Rectal smooth muscle tissue (tissue), 1 donor: ENCODE measurements at regions not wholly inside any gene's neighbourhood (a gene's known extent, or its start where the extent isn't known, plus 50 kb on each side); places are given as distances from the start of the nearest gene placed in this dataset.

ENCODE experiments used
- H3K27ac ChIP-seq: one replicate; pipeline ENCODE4 v1.7.0; 2013; ENCODE audit warnings: low read depth, low read length, inconsistent platforms
- H3K27me3 ChIP-seq: one replicate; pipeline ENCODE4 v1.7.0; 2013; ENCODE audit warnings: low read length; ENCODE audit not compliant: control insufficient read depth, insufficient read depth
- H3K36me3 ChIP-seq: one replicate; pipeline ENCODE4 v1.7.0; 2013; ENCODE audit warnings: low read length; ENCODE audit not compliant: control insufficient read depth, insufficient read depth
- H3K4me1 ChIP-seq: one replicate; pipeline ENCODE4 v1.7.0; 2013; ENCODE audit warnings: low read length; ENCODE audit not compliant: control insufficient read depth, insufficient read depth
- H3K4me3 ChIP-seq: one replicate; pipeline ENCODE4 v1.7.0; 2013; ENCODE audit warnings: low read length
- H3K9ac ChIP-seq: one replicate; pipeline ENCODE4 v1.7.0; 2013; ENCODE audit warnings: low read length

DNA sequence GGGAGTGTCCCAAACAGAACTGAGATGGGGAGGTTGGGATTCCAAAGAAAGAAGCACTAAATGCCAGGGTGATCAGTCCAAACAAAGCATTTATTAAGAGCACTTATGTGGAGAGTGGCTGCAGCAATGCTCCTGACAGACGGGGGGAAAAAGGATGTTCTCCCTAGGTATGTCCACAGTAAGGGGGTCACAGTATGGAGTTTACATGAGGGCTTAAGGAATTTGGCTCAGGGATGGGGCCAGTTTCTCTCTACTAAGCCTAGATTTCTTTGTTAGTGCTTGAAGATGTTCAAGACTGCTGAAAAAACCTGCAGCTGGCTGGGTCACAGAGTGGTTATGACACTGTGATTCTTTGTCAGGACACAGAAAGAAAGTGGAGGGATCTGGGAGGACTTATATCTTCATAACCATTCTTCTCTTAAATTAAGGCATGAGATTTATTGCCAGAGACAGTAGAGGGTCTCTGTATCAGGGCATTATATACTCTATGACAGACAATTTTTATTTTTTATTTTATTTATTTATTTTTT, 1468.0 kb downstream of the C4orf33 start:
- H3K27me3 ChIP-seq: no peaks in the 10 kb centered on the region
- peak overlapping the region; percentile 55 for H3K4me3 ChIP-seq
- H3K27ac ChIP-seq: no peak overlapping the region
- no peaks in the 10 kb centered on the region for H3K4me1 ChIP-seq
- no peak overlapping the region for H3K9ac ChIP-seq
- H3K36me3 ChIP-seq: no peaks in the 10 kb centered on the region

DNA sequence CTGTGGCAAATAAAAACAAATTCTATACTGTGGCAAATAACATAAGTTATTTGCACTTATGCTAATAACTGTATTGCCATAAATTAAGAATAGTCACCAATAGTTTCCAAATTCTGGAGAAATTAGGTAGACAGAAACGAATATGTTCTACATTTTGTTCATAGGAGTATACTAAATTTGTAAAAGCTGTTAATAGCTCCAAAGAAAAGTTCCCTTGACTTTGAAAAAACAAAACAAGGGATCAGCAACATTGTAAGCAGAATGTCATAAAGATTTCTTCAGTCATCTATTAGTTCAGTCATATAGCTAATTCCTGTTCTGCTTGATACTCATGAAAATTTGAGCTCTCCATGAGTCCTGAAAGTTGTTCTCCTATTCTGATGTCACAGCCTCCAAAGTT, 1472.8 kb downstream of the C4orf33 start:
- no peaks in the 10 kb centered on the region for H3K36me3 ChIP-seq
- no peaks in the 10 kb centered on the region for H3K4me1 ChIP-seq
- no peak overlapping the region for H3K4me3 ChIP-seq
- H3K27me3 ChIP-seq: no peaks in the 10 kb centered on the region
- no peak overlapping the region for H3K27ac ChIP-seq
- no peak overlapping the region for H3K9ac ChIP-seq

DNA sequence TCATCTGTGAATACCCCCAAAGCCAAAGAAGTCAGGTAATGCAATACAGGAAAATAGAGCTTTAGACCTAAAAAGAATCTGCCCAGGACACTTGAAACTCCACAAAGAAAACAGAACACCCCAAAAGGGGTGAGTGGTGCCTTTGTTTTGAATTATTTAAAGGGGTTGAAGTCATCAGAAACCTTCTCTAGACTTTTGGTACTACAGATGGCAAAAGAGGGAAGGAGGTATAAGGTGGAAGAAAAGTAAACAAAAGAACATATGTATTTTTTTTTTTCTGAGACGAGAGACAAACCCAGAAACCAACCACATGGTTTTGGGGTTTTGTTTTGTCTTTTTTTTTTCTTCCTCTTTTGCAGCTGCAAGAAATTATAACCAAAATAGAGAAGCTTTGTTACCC, 1477.8 kb downstream of the C4orf33 start:
- H3K4me1 ChIP-seq: no peaks in the 10 kb centered on the region
- H3K4me3 ChIP-seq: no peak overlapping the region
- H3K9ac ChIP-seq: no peak overlapping the region
- H3K36me3 ChIP-seq: no peaks in the 10 kb centered on the region
- no peak overlapping the region for H3K27ac ChIP-seq
- H3K27me3 ChIP-seq: no peaks in the 10 kb centered on the region

DNA sequence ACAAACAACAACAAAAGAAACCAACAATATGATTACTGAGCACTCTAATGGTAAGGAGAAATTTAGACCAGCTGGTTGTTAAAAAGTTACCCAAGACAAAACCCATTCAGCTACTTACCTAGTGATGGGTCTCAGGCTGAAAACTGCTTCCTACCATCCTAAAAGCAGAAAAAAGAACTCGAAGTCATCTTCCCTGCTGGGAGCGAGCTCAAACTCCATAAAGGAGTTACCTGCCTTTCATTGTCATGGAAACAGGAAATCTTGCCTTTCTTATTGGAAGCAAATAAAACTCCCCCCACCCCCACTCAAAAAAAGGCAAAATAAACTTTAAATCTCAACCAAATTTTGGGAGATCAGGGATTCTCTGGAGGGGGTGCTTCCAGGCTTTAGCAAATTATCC, 1478.3 kb downstream of the C4orf33 start:
- Histone ChIP-seq H3K27me3 (no peaks in the 10 kb centered on the region), H3K36me3 (no peaks in the 10 kb centered on the region), H3K4me1 (no peaks in the 10 kb centered on the region), H3K27ac (no peak overlapping the region), H3K9ac (no peak overlapping the region), H3K4me3 (no peak overlapping the region)

DNA sequence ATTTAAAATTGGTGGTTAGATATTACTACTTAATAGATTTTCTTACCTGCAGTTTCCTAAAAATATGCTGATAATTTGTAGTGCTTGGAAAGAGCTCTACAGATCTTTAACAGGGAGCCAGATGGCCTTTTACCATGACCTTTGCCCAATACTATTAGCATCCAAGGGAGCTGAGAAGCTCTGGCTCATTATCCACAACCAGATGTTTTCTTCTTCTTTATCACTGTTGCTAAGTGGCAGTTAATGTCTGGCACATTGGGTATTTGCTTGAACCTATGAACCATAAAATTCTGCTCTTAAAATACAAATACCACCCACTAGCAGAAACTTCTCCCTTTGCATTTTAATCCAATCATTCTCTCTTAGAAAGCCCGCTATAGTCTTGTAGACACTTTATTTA, 1480.3 kb downstream of the C4orf33 start:
- H3K27me3 ChIP-seq: no peaks in the 10 kb centered on the region
- no peaks in the 10 kb centered on the region for H3K36me3 ChIP-seq
- no peak overlapping the region for H3K9ac ChIP-seq
- no peak overlapping the region for H3K27ac ChIP-seq
- no peaks in the 10 kb centered on the region for H3K4me1 ChIP-seq
- H3K4me3 ChIP-seq: no peak overlapping the region

DNA sequence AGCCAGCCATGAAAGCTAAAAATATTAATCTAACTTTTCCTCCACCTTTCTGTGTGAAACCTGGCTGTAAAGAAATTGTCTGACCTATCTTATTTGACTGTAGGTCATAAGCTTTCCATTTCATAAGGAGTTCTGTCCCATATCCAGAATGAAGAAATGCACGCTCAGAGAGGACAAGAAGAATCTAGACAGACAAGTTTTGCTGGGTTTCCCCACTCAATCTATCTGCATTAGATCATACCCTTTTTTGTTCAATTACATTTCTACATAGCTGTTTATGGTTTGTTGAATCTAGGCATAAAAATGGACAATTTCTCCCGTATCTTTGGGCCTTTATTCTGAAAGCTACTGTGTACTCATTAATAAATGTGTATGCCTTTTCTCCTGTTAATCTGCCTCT, 1495.1 kb downstream of the C4orf33 start:
- Histone ChIP-seq H3K27me3 (no peaks in the 10 kb centered on the region), H3K27ac (no peak overlapping the region), H3K4me3 (no peak overlapping the region), H3K4me1 (no peaks in the 10 kb centered on the region), H3K9ac (no peak overlapping the region), H3K36me3 (no peaks in the 10 kb centered on the region)

DNA sequence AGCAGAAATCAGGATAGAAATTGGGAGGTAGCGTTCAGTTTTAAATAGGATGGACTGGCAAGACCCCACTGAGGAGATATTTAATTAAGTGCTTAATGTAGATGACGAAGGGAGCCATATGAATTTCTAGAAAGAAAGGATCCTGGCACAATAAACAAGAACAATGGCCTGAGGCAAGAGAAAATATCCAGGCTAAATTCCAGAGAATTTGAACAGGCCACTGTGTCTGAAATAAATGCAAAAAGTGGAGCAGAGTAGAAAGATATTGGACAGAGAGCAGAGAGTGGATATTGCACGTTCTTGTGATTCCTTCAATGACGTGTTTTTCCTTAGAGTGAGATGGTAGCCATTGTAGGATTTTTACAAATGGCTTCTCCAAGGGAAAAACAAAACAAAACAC, 1504.8 kb downstream of the C4orf33 start:
- Histone ChIP-seq H3K36me3 (no peaks in the 10 kb centered on the region), H3K27me3 (no peaks in the 10 kb centered on the region), H3K27ac (no peak overlapping the region), H3K9ac (no peak overlapping the region), H3K4me3 (no peak overlapping the region), H3K4me1 (no peaks in the 10 kb centered on the region)

DNA sequence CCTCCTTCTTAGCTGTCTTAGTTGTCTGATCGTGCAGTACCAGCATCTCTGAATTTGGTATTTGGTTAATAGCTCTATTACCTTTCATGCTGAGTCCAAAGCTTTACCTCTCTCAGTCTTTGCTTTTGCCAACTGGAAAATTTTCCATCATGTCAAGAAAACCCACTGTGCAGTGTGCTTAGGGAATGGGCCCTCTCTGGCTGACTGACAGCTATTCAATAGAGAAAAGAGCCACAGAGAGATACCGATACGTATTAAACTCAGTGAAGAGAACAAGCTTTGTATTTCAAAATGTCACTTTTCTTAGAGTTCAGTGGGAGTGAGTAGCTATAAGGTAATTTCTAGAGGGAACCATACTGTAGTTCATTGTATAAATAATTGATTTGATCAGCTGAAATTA, 1507.1 kb downstream of the C4orf33 start:
- H3K4me3 ChIP-seq: no peak overlapping the region
- no peak overlapping the region for H3K9ac ChIP-seq
- no peaks in the 10 kb centered on the region for H3K4me1 ChIP-seq

DNA sequence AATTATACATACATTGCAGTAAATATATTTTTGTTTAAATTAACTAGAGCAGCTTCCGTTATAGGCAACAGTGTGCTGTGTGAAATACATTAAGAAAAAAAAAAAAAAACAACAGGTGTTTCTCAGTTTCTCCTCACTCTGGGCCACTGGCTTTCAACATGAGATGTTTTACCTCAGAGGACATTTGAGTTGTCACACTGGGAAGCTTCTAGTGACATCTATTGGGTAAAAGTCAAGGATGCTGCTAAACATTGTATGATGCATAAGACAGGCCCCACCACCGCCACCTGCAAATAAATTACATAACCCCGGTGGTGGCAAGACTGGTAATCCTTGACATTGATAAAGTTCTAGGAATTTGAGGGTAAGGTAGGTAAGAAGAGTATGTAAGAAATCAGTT, 1512.2 kb downstream of the C4orf33 start:
- Histone ChIP-seq H3K4me3 (no peak overlapping the region), H3K27me3 (no peaks in the 10 kb centered on the region), H3K4me1 (no peaks in the 10 kb centered on the region), H3K9ac (no peak overlapping the region), H3K36me3 (no peaks in the 10 kb centered on the region), H3K27ac (no peak overlapping the region)

More for the DNA sequence above, 1507.1 kb downstream of the C4orf33 start:
- Histone ChIP-seq H3K27me3 (no peaks in the 10 kb centered on the region), H3K27ac (no peak overlapping the region), H3K36me3 (no peaks in the 10 kb centered on the region)

DNA sequence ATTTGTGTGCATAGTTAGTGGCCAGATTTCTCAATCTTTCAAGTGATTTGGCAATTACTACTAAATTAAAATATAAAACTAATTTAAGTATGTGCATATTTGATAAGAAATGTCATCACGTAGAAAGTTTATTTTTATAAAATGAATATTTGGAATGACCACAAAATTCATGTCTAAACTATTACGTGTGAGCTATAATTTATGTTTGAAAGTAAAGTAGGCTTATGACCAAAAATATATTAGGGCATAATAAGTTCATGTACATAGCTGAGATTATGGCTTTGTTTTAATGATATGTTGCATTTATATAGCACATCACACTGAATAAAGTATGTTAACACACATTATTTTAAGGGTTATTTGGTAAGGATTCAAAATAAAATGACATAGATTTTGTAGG, 1532.6 kb downstream of the C4orf33 start:
- no peaks in the 10 kb centered on the region for H3K36me3 ChIP-seq
- no peaks in the 10 kb centered on the region for H3K4me1 ChIP-seq
- no peak overlapping the region for H3K4me3 ChIP-seq
- no peaks in the 10 kb centered on the region for H3K27me3 ChIP-seq
- H3K9ac ChIP-seq: no peak overlapping the region
- H3K27ac ChIP-seq: no peak overlapping the region

DNA sequence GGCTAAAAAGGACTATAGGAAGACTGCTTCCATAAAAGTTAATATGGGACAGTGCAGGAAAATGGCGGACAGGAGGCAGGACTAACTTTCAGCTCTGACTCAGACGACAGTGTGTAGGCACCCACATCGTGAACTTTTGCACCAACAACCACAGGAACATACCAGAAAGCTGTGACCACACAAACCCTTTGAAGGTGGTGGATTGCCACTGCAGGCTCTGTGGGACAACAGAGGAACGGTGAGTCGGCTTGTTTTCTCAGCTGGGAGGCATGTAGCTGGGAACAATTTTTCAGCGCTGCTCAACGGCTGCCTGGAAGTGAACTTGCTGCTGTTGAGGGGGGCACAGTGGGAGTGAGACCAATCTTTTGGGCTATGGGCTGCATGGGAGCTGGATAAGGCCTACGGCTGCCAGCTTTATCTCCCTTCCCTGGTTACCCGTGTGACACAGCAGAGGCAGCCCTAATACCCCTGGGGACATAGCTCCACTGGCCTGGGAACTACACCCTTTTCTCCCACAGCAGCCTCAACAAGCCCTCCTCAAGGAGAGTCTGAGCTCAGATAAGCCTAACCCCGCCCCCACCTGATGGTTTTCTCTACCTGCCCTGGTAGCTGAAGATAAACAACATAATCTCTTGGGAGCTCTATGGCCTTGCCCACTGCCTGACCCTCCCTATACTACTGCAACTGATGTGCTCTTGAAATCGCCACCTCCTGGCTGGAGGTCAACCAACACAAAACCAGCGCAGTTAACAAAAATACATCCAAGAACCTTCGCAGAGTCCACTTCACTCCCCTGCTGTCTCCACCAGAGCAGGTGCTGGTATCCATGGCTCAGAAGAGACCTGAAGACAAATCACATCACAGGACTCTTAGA, 1537.0 kb downstream of the C4orf33 start:
- no peak overlapping the region for H3K27ac ChIP-seq
- H3K27me3 ChIP-seq: no peaks in the 10 kb centered on the region
- H3K36me3 ChIP-seq: no peaks in the 10 kb centered on the region
- no peak overlapping the region for H3K4me3 ChIP-seq
- H3K4me1 ChIP-seq: no peaks in the 10 kb centered on the region
- H3K9ac ChIP-seq: no peak overlapping the region

DNA sequence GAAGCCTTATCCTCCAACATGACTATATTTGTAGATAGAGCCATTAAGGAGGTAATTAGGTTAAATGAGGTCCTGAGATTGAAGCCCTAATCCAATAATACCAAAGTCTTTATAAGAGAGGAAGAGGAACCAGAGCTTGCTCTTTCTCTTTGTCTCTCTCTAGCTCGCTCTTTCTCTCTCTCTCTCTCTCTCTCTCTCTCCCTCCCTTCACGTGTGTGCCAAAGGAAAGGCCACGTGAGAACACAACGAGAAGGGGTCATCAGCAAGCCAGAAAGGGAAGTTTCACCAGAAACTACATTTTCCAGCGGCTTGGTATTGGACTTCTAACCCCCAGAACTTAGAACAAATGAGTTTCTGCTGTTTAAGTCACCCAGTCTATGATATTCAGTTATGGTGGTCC, 1540.5 kb downstream of the C4orf33 start:
- H3K4me1 ChIP-seq: no peaks in the 10 kb centered on the region
- no peak overlapping the region for H3K4me3 ChIP-seq
- H3K27me3 ChIP-seq: no peaks in the 10 kb centered on the region
- no peak overlapping the region for H3K27ac ChIP-seq
- H3K9ac ChIP-seq: no peak overlapping the region
- no peaks in the 10 kb centered on the region for H3K36me3 ChIP-seq

DNA sequence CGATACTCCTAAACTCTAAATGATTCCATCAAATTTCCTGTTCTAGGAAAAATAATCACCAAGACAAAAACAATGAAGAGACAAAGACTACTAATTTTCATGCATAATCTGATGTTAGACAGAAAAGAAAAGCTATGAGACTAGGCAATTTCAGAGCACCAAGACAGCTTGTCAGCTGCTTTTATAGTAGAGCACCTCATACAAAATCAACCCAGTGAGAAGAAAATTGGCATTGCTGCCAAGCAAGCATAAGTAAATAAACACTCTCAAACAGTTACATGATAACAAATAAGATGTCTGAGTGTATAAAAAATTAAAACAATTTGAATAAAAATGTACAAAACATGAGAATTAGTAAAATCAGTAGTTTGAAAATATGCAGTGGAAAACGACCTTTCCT, 1544.6 kb downstream of the C4orf33 start:
- H3K4me1 ChIP-seq: no peaks in the 10 kb centered on the region

More for the DNA sequence above, 1544.6 kb downstream of the C4orf33 start:
- H3K27me3 ChIP-seq: no peaks in the 10 kb centered on the region
- no peak overlapping the region for H3K9ac ChIP-seq
- H3K36me3 ChIP-seq: no peaks in the 10 kb centered on the region
- H3K27ac ChIP-seq: no peak overlapping the region
- H3K4me3 ChIP-seq: no peak overlapping the region
